RWPE2 (cell line): ENCODE measurements at regions not wholly inside any gene's neighbourhood (a gene's known extent, or its start where the extent isn't known, plus 50 kb on each side); places are given as distances from the start of the nearest gene placed in this dataset.

Experiments used
- ATAC-seq: fragments of 200-7000 bp; cut with Tn5 transposase; 3 replicates; pipeline ENCODE4 v1.9.1; 2021; ENCODE audit warnings: low read depth
- DNase-seq: peaks from one replicate; pipeline ENCODE4 v3.0.0-alpha.2; 2020; ENCODE audit warnings: low spot score
- H3K27ac ChIP-seq: fragments of 450-650 bp; 2 replicates; pipeline ENCODE4 v1.5.1; 2017; ENCODE audit warnings: mild to moderate bottlenecking; ENCODE audit not compliant: poor library complexity, severe bottlenecking
- H3K27me3 ChIP-seq: fragments of 250-450 bp; sonication (Bioruptor Pico); 2 replicates; pipeline ENCODE4 v1.5.1; 2021; ENCODE audit warnings: mild to moderate bottlenecking, moderate library complexity; ENCODE audit not compliant: insufficient read depth, poor library complexity, severe bottlenecking
- H3K36me3 ChIP-seq: fragments of 250-450 bp; sonication (Bioruptor Pico); 2 replicates; pipeline ENCODE4 v1.5.1; 2020; ENCODE audit warnings: low read depth, mild to moderate bottlenecking, moderate library complexity
- H3K4me1 ChIP-seq: fragments of 250-450 bp; sonication (Bioruptor Pico); 2 replicates; pipeline ENCODE4 v1.5.1; 2021; ENCODE audit warnings: mild to moderate bottlenecking, moderate library complexity; ENCODE audit not compliant: insufficient read depth, poor library complexity, severe bottlenecking
- H3K4me3 ChIP-seq: fragments of 250-450 bp; sonication (Bioruptor Pico); 2 replicates; pipeline ENCODE4 v1.5.1; 2021; ENCODE audit warnings: mild to moderate bottlenecking, moderate library complexity; ENCODE audit not compliant: severe bottlenecking
- H3K9me3 ChIP-seq: fragments of 250-450 bp; sonication (Bioruptor Pico); 2 replicates; pipeline ENCODE4 v1.5.1; 2021; ENCODE audit warnings: mild to moderate bottlenecking, moderate library complexity; ENCODE audit not compliant: severe bottlenecking
- CTCF ChIP-seq: fragments of 450-650 bp; IDR thresholded peaks from one replicate; pipeline ENCODE4 v1.5.1; 2017; ENCODE audit warnings: mild to moderate bottlenecking, moderate library complexity; ENCODE audit not compliant: poor library complexity, severe bottlenecking

- DNase-seq (no peak), ATAC-seq (no peak)
- H3K27me3 ChIP-seq, result no peaks in the 10 kb centered on the region
- H3K4me1 ChIP-seq, result peaks cover 11% of the 10 kb centered on the region
- peak overlapping the region; percentile 16 for H3K27ac ChIP-seq
- no peaks in the 10 kb centered on the region for H3K9me3 ChIP-seq
- H3K4me3 ChIP-seq, result no peak overlapping the region
- no peak for TF ChIP-seq CTCF
- no peaks in the 10 kb centered on the region for H3K36me3 ChIP-seq
Observed at GRCh38 chrX:65602221-65602560, 65.3 kb upstream of the MSN start.

DNA sequence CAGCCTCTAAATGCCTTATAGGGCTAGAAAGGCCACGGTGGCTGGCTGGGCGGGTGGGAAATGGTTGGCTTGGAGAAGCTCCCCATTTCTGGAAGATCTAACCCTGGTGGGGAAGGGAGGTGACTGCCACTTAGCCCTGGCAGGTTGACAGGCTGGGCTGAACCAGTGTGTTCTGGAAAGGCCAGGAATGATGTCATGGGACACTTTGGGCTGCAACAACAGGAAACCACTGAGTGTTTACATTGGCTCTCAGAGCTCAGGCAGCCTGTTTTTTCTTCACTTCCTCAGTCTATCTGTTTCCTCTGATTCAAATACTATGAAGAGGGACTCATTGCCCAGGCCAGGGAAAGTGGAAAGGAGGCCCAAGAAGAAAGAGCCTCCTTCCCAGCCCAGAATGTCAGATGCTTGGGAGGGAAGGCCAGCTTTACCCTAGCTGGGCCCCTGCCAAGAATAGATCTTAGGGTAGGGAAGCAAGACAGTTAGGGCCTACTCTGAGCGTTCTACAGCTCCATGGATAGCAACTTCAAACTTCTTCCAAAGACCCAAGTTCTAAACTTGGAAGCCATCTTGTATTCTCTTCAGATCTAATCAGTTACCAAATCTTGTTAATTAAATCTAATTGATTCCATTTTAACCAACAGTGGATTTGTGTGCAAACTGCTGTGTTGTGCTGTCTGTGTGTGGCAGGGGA is 65.8 kb upstream of the MSN start:
- Histone ChIP-seq H3K27me3 (no peaks in the 10 kb centered on the region), H3K4me3 (no peak overlapping the region), H3K27ac (peak overlapping the region; percentile 16), H3K9me3 (no peaks in the 10 kb centered on the region), H3K36me3 (no peaks in the 10 kb centered on the region), H3K4me1 (peaks cover 9% of the 10 kb centered on the region)
- no peak for DNase-seq
- no peak for TF ChIP-seq CTCF
- ATAC-seq, result peak; percentile 53

DNA sequence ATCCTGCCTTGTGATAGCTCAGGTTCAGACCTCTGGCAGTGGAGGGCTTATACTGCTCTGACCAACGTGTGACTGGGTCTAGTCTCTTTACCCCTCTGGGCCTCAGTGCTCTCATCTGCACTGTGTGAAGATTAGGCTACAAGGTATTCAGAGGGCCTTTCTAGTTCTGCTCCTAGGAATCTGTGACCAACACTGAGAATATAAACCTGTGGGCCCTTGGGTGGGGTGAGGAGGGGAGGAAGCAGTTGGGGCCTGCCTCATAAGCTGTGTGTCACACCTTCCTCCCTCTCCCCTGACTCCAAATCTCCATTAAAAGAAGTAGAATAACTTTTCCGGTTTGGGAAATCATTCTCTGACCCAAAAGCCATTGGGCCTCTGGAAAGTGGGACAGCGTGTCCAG is 66.3 kb upstream of the MSN start:
- TF ChIP-seq CTCF, result no peak
- no peak for DNase-seq
- Histone ChIP-seq H3K9me3 (no peaks in the 10 kb centered on the region), H3K4me3 (no peak overlapping the region), H3K36me3 (no peaks in the 10 kb centered on the region), H3K27me3 (no peaks in the 10 kb centered on the region), H3K27ac (peak overlapping the region; percentile 16), H3K4me1 (peaks cover 10% of the 10 kb centered on the region)
- no peak for ATAC-seq

- Histone ChIP-seq H3K4me1 (peaks cover 15% of the 10 kb centered on the region), H3K36me3 (no peaks in the 10 kb centered on the region), H3K27me3 (no peaks in the 10 kb centered on the region), H3K27ac (no peak overlapping the region), H3K9me3 (no peaks in the 10 kb centered on the region), H3K4me3 (no peak overlapping the region)
- no peak for ATAC-seq
- TF ChIP-seq CTCF, result no peak
- no peak for DNase-seq
Observed at GRCh38 chrX:65600106-65600505, 65.5 kb upstream of the LAS1L start.

- no peaks in the 10 kb centered on the region for H3K9me3 ChIP-seq
Observed at GRCh38 chrX:65598559-65599147, 64.1 kb upstream of the LAS1L start.

More at GRCh38 chrX:65598559-65599147, 64.1 kb upstream of the LAS1L start:
- no peak overlapping the region for H3K27ac ChIP-seq
- DNase-seq, result no peak
- H3K4me3 ChIP-seq, result no peak overlapping the region
- TF ChIP-seq CTCF, result no peak
- no peaks in the 10 kb centered on the region for H3K36me3 ChIP-seq
- H3K27me3 ChIP-seq, result no peaks in the 10 kb centered on the region
- no peak for ATAC-seq
- H3K4me1 ChIP-seq, result peaks cover 15% of the 10 kb centered on the region
